HEK293 (cell line): ENCODE measurements at regions not wholly inside any gene's neighbourhood (a gene's known extent, or its start where the extent isn't known, plus 50 kb on each side); places are given as distances from the start of the nearest gene placed in this dataset.

Experiments
- AEBP2 ChIP-seq: fragments of 450-650 bp; formaldehyde crosslinking; IDR thresholded peaks from 2 replicates; pipeline ENCODE4 v1.5.1; 2016; ENCODE audit warnings: missing biosample characterization, missing genetic modification characterization, borderline replicate concordance
- KLF1 ChIP-seq: fragments of 450-650 bp; formaldehyde crosslinking; IDR thresholded peaks from 2 replicates; pipeline ENCODE4 v1.5.1; 2016; ENCODE audit warnings: missing biosample characterization, missing genetic modification characterization
- KLF10 ChIP-seq: fragments of 450-650 bp; IDR thresholded peaks from 2 replicates; pipeline ENCODE4 v1.5.1; 2018; ENCODE audit warnings: missing biosample characterization, mild to moderate bottlenecking, missing genetic modification characterization
- PRDM1 ChIP-seq: fragments of 450-650 bp; formaldehyde crosslinking; IDR thresholded peaks from 2 replicates; pipeline ENCODE4; 2016; ENCODE audit warnings: missing biosample characterization, missing genetic modification characterization
- ZNF157 ChIP-seq: fragments of 450-650 bp; formaldehyde crosslinking; IDR thresholded peaks from 2 replicates; pipeline ENCODE4 v1.5.1; 2016; ENCODE audit warnings: missing biosample characterization, missing genetic modification characterization
- ZNF513 ChIP-seq: fragments of 450-650 bp; IDR thresholded peaks from 2 replicates; pipeline ENCODE4 v1.5.1; 2018; ENCODE audit warnings: missing biosample characterization, missing genetic modification characterization
- ZNF621 ChIP-seq: fragments of 450-650 bp; formaldehyde crosslinking; IDR thresholded peaks from 2 replicates; pipeline ENCODE4 v1.5.1; 2017; ENCODE audit warnings: missing biosample characterization, missing genetic modification characterization
- TF ChIP-seq, protein P1 (sequence below): fragments of 450-650 bp; formaldehyde crosslinking; IDR thresholded peaks from 2 replicates; pipeline ENCODE4 v1.5.1; 2016; ENCODE audit warnings: missing biosample characterization, missing genetic modification characterization

DNA sequence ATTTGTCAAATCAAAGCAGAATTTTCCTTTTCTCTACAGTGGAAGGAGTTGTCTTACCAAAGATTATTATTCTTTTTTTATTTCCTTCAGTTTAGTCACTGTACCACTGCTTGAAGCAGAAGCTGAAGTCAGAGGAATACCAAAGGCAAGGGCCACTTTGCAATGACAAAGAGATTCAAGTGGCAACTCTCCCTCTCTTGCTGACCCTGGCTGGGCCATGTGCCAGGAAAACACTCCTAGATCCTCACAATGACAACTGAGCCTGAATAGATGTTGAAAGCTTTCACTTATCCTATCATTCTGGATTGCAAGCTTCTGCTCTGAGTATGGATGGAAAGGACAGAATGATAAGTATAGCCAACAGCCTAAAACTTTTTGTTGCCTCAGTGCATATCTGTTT, 618.3 kb downstream of the NR2F1-AS1 start:
- TF ChIP-seq, protein P1, sequence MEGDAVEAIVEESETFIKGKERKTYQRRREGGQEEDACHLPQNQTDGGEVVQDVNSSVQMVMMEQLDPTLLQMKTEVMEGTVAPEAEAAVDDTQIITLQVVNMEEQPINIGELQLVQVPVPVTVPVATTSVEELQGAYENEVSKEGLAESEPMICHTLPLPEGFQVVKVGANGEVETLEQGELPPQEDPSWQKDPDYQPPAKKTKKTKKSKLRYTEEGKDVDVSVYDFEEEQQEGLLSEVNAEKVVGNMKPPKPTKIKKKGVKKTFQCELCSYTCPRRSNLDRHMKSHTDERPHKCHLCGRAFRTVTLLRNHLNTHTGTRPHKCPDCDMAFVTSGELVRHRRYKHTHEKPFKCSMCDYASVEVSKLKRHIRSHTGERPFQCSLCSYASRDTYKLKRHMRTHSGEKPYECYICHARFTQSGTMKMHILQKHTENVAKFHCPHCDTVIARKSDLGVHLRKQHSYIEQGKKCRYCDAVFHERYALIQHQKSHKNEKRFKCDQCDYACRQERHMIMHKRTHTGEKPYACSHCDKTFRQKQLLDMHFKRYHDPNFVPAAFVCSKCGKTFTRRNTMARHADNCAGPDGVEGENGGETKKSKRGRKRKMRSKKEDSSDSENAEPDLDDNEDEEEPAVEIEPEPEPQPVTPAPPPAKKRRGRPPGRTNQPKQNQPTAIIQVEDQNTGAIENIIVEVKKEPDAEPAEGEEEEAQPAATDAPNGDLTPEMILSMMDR (tag by site-specific recombination): no peak
- TF ChIP-seq KLF1 (tag by site-specific recombination) (no peak), ZNF513 (tag by site-specific recombination) (no peak), ZNF621 (tag by site-specific recombination) (no peak), ZNF157 (no peak), KLF10 (tag by site-specific recombination) (no peak), AEBP2 (no peak), PRDM1 (no peak)
